GM21367 (cell line): ENCODE measurements at regions not wholly inside any gene's neighbourhood (a gene's known extent, or its start where the extent isn't known, plus 50 kb on each side); places are given as distances from the start of the nearest gene placed in this dataset.
"Not testable (repeated sequence)": the region's sequence is repeated elsewhere in the genome, so short reads cannot be mapped to it uniquely, and the experiment has no call there.

Experiments
- ATAC-seq: cut with Tn5 transposase; IDR thresholded peaks from one replicate; pipeline ENCODE4 v1.9.1; 2021; ENCODE audit not compliant: unreplicated experiment

- no peak for ATAC-seq
Observed at GRCh38 chr18:28284132-28284531, 107.2 kb upstream of the CDH2 start.

DNA sequence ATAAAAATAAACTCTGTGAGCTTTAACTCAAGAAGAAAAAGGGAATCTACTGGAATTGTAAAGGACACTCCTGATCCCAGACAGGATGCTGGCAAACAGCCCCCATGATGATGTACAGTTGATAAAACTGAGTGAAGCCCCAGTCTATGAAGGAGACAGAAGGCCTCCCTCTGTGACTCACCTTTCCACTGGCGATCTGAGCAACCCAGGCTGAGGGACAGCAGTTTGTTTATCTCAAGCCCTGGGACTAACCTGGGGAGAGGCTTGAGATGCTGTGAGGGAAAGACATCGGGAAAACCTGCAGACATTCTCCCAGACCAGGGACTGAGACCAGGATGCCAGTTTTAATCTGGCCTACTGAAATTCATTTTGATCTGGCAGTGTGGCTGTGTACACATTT, 104.5 kb upstream of the CDH2 start:
- no peak for ATAC-seq

DNA sequence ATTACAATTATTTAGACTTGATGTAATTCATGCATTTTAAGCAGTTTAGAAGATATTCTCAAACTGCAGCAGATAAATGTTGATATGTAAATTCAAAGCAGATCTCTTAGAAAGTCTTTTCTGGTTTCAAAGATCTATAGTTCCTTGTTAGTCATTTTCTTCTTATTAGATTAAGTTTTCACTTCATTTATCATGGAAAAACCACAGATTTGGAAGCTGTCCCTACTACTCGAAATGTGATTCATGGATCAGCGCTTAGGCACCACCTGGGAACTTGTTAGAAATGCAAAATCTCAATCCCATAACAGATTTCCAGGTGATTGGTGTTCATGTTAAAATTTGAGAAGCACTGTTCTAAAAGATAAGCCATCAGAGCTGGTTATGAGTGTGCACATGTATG, 92.8 kb upstream of the CDH2 start:
- no peak for ATAC-seq

GRCh38 chr18:28267878-28268625, 91.1 kb upstream of the CDH2 start:
- no peak for ATAC-seq

DNA sequence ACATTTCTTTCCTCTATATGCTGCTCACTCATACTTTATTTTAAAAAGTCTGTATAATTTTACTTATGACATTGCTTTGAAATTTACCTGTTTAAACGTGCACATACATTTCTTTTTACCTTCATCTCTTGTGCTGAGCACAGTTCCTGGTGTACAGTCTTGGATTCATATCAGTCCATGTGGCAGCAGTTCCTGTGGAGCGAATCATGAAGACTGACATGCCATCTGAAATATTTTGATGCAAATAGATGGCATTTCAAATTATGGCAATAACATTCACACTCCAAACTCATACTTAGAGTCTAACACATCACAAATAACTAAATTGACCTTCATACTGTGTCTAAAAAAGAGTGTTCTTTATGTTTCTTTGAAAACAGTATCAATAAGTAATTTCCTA, 90.3 kb upstream of the CDH2 start:
- no peak for ATAC-seq

DNA sequence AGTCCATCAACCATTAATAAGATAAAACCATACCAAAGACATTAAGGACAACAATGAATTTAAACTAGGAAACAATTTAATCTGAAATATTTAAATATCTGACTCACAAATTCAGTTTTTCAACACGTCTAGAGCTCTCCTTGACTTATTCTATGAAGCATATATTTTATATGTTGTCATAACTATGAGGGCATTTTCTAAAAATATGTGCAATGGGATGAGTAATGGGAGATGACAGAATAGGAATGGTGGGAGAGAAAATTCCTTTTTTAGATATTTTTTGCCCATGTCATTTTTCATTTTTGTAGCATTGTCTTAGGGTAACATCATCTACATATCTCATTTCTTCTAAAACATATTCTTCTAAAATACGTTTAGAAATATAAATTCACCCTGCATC, 79.2 kb upstream of the CDH2 start:
- ATAC-seq = no peak

DNA sequence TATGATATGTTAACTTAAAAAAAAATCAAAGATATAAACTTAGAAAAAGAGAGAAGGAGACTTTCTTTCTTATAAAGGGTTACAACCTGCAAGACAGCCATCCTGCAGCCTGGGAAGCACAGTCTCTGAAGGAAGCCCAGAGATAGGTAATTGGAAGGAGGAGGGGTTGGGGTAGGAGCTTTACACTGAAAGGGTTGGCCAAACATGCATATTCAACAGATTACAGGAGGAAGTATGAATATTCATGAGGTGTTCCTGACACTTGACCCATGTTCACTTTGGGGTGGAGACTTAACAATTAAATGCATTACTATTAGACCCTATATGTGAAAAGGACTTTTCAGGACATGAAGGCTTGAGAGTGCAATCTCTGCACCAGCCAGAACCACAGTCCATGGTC, 71.7 kb upstream of the CDH2 start:
- no peak for ATAC-seq

DNA sequence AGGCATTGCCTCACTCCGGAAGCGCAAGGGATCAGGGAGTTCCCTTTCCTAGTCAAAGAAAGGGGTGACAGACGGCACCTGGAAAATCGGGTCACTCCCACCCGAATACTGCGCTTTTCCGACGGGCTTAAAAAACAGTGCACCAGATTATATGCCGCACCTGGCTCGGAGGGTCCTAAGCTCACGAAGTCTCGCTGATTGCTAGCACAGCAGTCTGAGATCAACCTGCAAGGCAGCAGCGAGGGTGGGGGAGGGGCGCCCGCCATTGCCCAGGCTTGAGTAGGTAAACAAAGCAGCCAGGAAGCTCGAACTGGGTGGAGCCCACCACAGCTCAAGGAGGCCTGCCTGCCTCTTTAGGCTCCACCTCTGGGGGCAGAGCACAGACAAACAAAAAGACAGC, 63.7 kb upstream of the CDH2 start:
- not testable (repeated sequence) for ATAC-seq

- ATAC-seq = no peak
Observed at GRCh38 chr18:28236487-28236886, 59.6 kb upstream of the CDH2 start.
